Gastroesophageal sphincter (tissue), 4 donors: ENCODE measurements at regions not wholly inside any gene's neighbourhood (a gene's known extent, or its start where the extent isn't known, plus 50 kb on each side); places are given as distances from the start of the nearest gene placed in this dataset.

Experiments used
- ATAC-seq: fragments of 150-250 bp; one replicate; pipeline ENCODE4 v1.9.1; 2016; ENCODE audit warnings: mild to moderate bottlenecking, moderate library complexity
- H3K27ac ChIP-seq, 4 donors: fragments of 200-600 bp; sonication (generic) in 3 of 4; 1 replicate in 3 of 4; 2 replicates in 1 of 4; pipeline ENCODE4 v1.5.1; 2016 to 2019
- H3K27me3 ChIP-seq: fragments of 200-600 bp; sonication (generic); one replicate; pipeline ENCODE4 v1.5.1; 2019
- H3K36me3 ChIP-seq, 2 donors: fragments of 200-600 bp; sonication (generic); one replicate each; pipeline ENCODE4 v1.5.1; 2019; ENCODE audit warnings: control low read depth in 1 of 2
- H3K4me1 ChIP-seq, 3 donors: fragments of 200-600 bp; sonication (generic); 1 replicate in 2 of 3; 2 replicates in 1 of 3; pipeline ENCODE4 v1.5.1; 2016 to 2019; ENCODE audit warnings: control low read depth in 2 of 3
- H3K4me3 ChIP-seq, 2 donors: fragments of 200-600 bp; sonication (generic); one replicate each; pipeline ENCODE4 v1.5.1; 2019; ENCODE audit warnings: mild to moderate bottlenecking in 1 of 2, moderate library complexity in 1 of 2
- H3K9me3 ChIP-seq, 3 donors: fragments of 200-600 bp; sonication (generic); one replicate each; pipeline ENCODE4 v1.5.1; 2017 to 2019; ENCODE audit warnings: control low read depth in 2 of 3
- EP300 ChIP-seq: sonication (generic); formaldehyde crosslinking; IDR thresholded peaks from one replicate; pipeline ENCODE4 v1.6.1; 2017; ENCODE audit warnings: antibody characterized with exemption, mild to moderate bottlenecking
- POLR2A ChIP-seq, 2 donors: fragments of 450-650 bp; IDR thresholded peaks; one replicate each; pipeline ENCODE4 v1.6.1; 2017; ENCODE audit warnings: antibody characterized with exemption in 2 of 2, mild to moderate bottlenecking in 2 of 2, moderate library complexity in 1 of 2
- POLR2AphosphoS5 ChIP-seq: sonication (generic); formaldehyde crosslinking; IDR thresholded peaks from one replicate; pipeline ENCODE4 v1.6.1; 2017; ENCODE audit warnings: antibody characterized with exemption
- WGBS, 2 donors: methylation state at CpG; one replicate each; pipeline ENCODE4 v1.1.5; 2018; ENCODE audit warnings: low coverage in 1 of 2; 5-methylcytosine and 5-hydroxymethylcytosine counted together
- TF ChIP-seq, protein P1 (sequence below), 4 experiments: fragments of 200-600 bp in 2 of 4; fragments of 450-650 bp in 2 of 4; sonication (generic) in 1 of 4; IDR thresholded peaks; one replicate each; pipeline ENCODE4 v1.5.1; 2017 to 2019; ENCODE audit warnings: antibody characterized with exemption in 4 of 4, mild to moderate bottlenecking in 2 of 4, moderate library complexity in 2 of 4

DNA sequence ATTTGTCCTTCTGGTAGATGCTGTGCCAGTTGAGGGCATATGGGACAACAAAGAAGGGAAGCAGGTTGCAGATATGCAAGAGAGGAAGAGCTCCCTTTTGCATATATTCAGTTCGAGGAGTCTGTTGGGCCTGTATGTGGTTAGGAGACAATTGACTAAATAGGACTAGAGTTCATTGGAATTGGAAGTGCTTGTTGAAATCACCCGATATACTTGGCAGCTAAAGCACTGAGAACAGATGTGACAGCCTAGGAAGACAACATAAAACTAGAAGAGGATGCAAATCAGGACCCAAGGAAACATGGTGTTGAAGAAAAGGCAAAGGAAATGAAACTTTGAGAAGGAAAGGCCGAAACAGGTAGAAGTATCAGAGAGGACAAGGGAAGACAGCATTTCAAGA is 215.2 kb upstream of the P2RY1 start:
- ATAC-seq, result no peak
- Histone ChIP-seq H3K27ac (no peak overlapping the region), H3K36me3 (no peaks in the 10 kb centered on the region), H3K27me3 (no peaks in the 10 kb centered on the region), H3K9me3 (no peaks in the 10 kb centered on the region), H3K4me3 (no peak overlapping the region), H3K4me1 (peaks cover 0 to 9% (median 0%) of the 10 kb centered on the region in 3 donors)
- no peak for TF ChIP-seq POLR2A (IDR thresholded peaks at IDR 0.05)
- WGBS, 2 donors, result 74 to 94% methylated on average over 3 of the region's 3 CpGs

DNA sequence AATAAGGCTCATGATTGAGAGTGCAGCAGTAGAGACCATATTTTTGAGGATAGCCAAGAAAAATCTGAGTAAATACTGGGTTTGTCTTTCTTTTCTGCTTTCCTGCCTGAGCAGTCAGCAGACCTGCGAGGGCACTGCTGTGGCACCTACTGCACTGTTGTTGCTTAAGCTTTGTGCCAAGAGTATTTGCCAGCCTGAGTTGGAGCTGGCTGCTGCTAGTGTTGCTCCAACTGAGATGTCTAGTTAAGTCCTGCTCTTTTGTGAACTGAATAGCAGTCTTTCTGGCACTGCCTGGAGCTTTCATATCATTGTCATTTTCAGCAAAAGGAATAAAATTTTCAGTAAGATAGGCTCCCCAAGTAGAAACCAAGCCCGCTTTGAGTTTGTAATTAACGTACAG is 214.5 kb upstream of the P2RY1 start:
- peak overlapping the region in 1 of 4 donors; percentile 25 for H3K27ac ChIP-seq

DNA sequence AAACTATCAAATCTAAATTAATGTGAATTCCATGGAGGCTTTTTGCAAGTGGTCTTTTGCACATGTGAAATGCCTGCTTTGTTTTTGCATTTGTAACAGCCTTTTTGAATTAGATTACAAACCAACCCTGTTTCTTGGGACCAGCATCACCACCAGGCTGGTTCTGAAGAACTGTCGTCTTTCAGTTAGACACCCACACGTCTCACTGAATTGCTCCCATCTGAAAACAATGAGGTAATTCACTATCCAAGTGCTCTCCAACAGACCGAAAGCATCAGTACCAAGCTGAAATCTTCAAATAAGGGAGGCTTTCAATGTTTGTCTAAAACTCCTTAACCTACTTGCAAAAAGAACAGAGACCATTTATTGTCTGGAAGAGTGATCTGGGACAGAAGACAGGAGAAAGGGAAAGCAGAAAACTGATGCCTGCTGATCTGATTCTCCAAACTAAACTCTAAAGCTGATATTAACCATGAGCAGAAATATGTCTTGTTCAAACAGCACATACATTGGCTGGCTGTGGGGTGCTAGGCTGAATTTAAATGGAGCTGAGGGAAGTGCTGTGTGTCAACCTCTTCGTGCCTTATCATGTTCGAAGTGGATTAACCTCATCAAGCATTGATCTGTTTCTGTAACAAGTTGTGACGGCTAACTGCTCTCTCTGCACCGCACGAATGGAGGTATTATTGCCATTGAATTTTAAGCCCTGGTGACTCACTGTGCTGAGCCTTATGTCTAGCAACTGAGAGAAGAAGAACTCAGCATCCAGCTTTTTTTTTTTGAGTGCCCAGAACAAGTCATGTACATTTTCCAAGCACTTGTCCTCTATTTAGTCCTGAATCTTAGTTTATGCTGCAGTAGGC is 213.7 kb upstream of the P2RY1 start:
- TF ChIP-seq POLR2A (IDR thresholded peaks at IDR 0.05) (no peak), POLR2AphosphoS5 (no peak), EP300 (no peak)
- TF ChIP-seq, protein P1, sequence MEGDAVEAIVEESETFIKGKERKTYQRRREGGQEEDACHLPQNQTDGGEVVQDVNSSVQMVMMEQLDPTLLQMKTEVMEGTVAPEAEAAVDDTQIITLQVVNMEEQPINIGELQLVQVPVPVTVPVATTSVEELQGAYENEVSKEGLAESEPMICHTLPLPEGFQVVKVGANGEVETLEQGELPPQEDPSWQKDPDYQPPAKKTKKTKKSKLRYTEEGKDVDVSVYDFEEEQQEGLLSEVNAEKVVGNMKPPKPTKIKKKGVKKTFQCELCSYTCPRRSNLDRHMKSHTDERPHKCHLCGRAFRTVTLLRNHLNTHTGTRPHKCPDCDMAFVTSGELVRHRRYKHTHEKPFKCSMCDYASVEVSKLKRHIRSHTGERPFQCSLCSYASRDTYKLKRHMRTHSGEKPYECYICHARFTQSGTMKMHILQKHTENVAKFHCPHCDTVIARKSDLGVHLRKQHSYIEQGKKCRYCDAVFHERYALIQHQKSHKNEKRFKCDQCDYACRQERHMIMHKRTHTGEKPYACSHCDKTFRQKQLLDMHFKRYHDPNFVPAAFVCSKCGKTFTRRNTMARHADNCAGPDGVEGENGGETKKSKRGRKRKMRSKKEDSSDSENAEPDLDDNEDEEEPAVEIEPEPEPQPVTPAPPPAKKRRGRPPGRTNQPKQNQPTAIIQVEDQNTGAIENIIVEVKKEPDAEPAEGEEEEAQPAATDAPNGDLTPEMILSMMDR (IDR thresholded peaks at IDR 0.05), result no peak
- H3K4me1 ChIP-seq, result peaks cover 0 to 9% (median 0%) of the 10 kb centered on the region in 3 donors
- no peaks in the 10 kb centered on the region for H3K9me3 ChIP-seq
- H3K27ac ChIP-seq, result peak overlapping the region in 2 of 4 donors; percentile 40 to 44
- ATAC-seq, result no peak
- H3K4me3 ChIP-seq, result no peak overlapping the region
- no peaks in the 10 kb centered on the region for H3K27me3 ChIP-seq
- WGBS, 2 donors, result 51 to 60% methylated on average over 7 to 8 of the region's 8 CpGs
- H3K36me3 ChIP-seq, result no peaks in the 10 kb centered on the region

More for the DNA sequence above, 214.5 kb upstream of the P2RY1 start:
- Histone ChIP-seq H3K27me3 (no peaks in the 10 kb centered on the region), H3K36me3 (no peaks in the 10 kb centered on the region), H3K4me1 (peaks cover 0 to 9% (median 0%) of the 10 kb centered on the region in 3 donors), H3K9me3 (no peaks in the 10 kb centered on the region), H3K4me3 (no peak overlapping the region)
- ATAC-seq, result no peak
- TF ChIP-seq POLR2A (IDR thresholded peaks at IDR 0.05) (no peak), EP300 (no peak), POLR2AphosphoS5 (no peak)
- TF ChIP-seq, protein P1 (IDR thresholded peaks at IDR 0.05), result no peak
- WGBS, 2 donors, result 71 to 77% methylated on average over 3 of the region's 3 CpGs

DNA sequence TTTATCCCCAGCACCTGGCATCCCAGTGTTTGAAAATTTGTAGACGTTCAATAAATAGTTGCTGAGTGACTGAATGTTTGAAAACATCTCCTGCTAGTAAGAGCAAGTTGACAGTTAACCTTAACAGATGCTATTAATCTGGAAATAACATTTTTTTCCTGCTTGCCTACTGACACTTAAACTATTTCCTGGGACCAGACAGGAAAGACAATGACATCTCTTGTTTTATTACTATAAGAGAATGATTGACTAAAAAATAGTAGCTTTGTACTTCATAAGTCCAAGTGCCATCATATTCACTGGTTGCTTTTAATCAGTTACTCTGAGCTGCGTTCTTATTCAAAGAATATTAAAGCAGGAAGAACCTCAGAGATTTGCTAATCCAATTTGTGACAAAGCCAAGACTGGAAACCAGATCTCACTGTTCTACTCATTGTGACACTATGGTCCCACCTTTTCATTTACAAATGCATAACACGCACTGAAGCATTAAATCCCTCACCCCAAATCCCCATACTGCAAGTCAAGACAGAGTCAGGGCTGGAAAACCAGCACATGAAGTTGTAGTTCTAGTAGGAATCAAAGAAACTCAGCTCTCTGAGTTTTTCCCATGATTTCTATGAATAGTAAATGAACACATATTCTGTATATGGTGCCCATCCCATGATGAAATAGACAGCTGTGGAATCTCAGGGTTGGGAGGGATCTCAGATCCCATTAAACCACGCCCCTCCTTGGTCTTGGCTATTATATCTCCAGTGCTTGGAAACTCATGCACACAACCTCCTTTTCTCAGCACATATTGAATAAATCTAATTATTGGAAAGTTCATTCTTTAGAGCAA is 212.7 kb upstream of the P2RY1 start:
- Histone ChIP-seq H3K27ac (peak overlapping the region in 2 of 4 donors; percentile 2 to 40), H3K27me3 (no peaks in the 10 kb centered on the region), H3K4me1 (peaks cover 0 to 9% (median 0%) of the 10 kb centered on the region in 3 donors), H3K36me3 (no peaks in the 10 kb centered on the region), H3K9me3 (no peaks in the 10 kb centered on the region), H3K4me3 (no peak overlapping the region)
- ATAC-seq, result no peak
- 56 to 57% methylated on average over 4 of the region's 4 CpGs for WGBS, 2 donors
- TF ChIP-seq EP300 (no peak), POLR2AphosphoS5 (no peak), POLR2A (IDR thresholded peaks at IDR 0.05) (no peak)
- TF ChIP-seq, protein P1 (IDR thresholded peaks at IDR 0.05), result no peak

DNA sequence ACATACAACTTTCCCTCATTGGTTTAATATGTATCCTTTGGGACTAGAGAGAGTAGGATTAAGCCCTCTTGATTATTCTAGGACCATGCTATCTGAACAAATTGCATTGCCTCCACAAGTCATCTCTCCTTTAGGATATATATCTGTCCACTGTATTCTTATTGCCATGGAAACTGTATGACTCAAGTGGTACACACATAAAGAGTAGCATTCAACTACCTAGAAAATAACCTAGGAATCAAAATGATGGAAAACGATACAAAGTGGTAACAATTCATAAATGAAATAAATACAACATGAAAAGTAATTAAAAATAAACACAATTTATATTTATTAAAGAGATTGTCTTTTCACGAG is 212.1 kb upstream of the P2RY1 start:
- Histone ChIP-seq H3K4me1 (peaks cover 0 to 9% (median 0%) of the 10 kb centered on the region in 3 donors), H3K27me3 (no peaks in the 10 kb centered on the region), H3K4me3 (no peak overlapping the region), H3K9me3 (no peaks in the 10 kb centered on the region), H3K27ac (no peak overlapping the region), H3K36me3 (no peaks in the 10 kb centered on the region)
- TF ChIP-seq EP300, result no peak
- no peak for TF ChIP-seq POLR2A (IDR thresholded peaks at IDR 0.05)
- TF ChIP-seq, protein P1 (IDR thresholded peaks at IDR 0.05), result no peak
- TF ChIP-seq POLR2AphosphoS5, result no peak
- 73 to 79% methylated on average over 2 of the region's 2 CpGs for WGBS, 2 donors
- ATAC-seq, result no peak
